ENCODE measurements at regions not wholly inside any gene's neighbourhood (a gene's known extent, or its start where the extent isn't known, plus 50 kb on each side); places are given as distances from the start of the nearest gene placed in this dataset.
"Not testable (repeated sequence)": the region's sequence is repeated elsewhere in the genome, so short reads cannot be mapped to it uniquely, and the experiment has no call there.

GRCh38 chr13:56563663-56564062 is 577.1 kb upstream of the PRR20A start:
- DNase-seq: no peak

GRCh38 chr13:56586976-56587375 is 553.7 kb upstream of the PRR20A start:
- DNase-seq: no peak

GRCh38 chr13:56615572-56615971 is 525.1 kb upstream of the PRR20A start:
- no peak for DNase-seq

- DNase-seq: no peak
These were observed 517.9 kb upstream of the PRR20A start for GRCh38 chr13:56622840-56623239.

- DNase-seq: not testable (repeated sequence)
These were observed 511.8 kb upstream of the PRR20A start for GRCh38 chr13:56628886-56629285.

GRCh38 chr13:56631060-56631459 is 509.7 kb upstream of the PRR20A start:
- not testable (repeated sequence) for DNase-seq

- no peak for DNase-seq
These were observed 487.7 kb upstream of the PRR20A start for GRCh38 chr13:56653043-56653442.

GRCh38 chr13:56659041-56659471 is 481.7 kb upstream of the PRR20A start:
- DNase-seq: no peak

GRCh38 chr13:56670563-56670962 is 470.2 kb upstream of the PRR20A start:
- no peak for DNase-seq

GRCh38 chr13:56681404-56681803 is 459.3 kb upstream of the PRR20A start:
- DNase-seq: no peak

- no peak for DNase-seq
These were observed 453.6 kb upstream of the PRR20A start for GRCh38 chr13:56687131-56687530.

GRCh38 chr13:56697011-56697410 is 443.7 kb upstream of the PRR20A start:
- DNase-seq: no peak

- DNase-seq: no peak
These were observed 440.4 kb upstream of the PRR20A start for GRCh38 chr13:56700324-56700723.

GRCh38 chr13:56706485-56706884 is 434.2 kb upstream of the PRR20A start:
- no peak for DNase-seq

GRCh38 chr13:56713656-56714055 is 427.1 kb upstream of the PRR20A start:
- no peak for DNase-seq

GRCh38 chr13:56718791-56719190 is 421.9 kb upstream of the PRR20A start:
- DNase-seq: no peak

- DNase-seq: no peak
These were observed 419.9 kb upstream of the PRR20A start for GRCh38 chr13:56720841-56721240.

- no peak for DNase-seq
These were observed 405.2 kb upstream of the PRR20A start for GRCh38 chr13:56735537-56735942.

- DNase-seq: no peak
These were observed 403.8 kb upstream of the PRR20A start for GRCh38 chr13:56736966-56737365.

- DNase-seq: no peak
These were observed 388.1 kb upstream of the PRR20A start for GRCh38 chr13:56752636-56753035.

- DNase-seq: no peak
These were observed 385.4 kb upstream of the PRR20A start for GRCh38 chr13:56755181-56755935.

GRCh38 chr13:56763333-56763732 is 377.4 kb upstream of the PRR20A start:
- not testable (repeated sequence) for DNase-seq

GRCh38 chr13:56773148-56773547 is 367.6 kb upstream of the PRR20A start:
- no peak for DNase-seq

- no peak for DNase-seq
These were observed 351.2 kb upstream of the PRR20A start for GRCh38 chr13:56789527-56789926.

GRCh38 chr13:56837161-56837560 is 303.6 kb upstream of the PRR20A start:
- no peak for DNase-seq

Data from T-helper 1 cell (primary cell).